Neural crest cell (in vitro differentiated cells): ENCODE measurements at regions not wholly inside any gene's neighbourhood (a gene's known extent, or its start where the extent isn't known, plus 50 kb on each side); places are given as distances from the start of the nearest gene placed in this dataset.

Source experiments
- DNase-seq: peaks from one replicate; pipeline ENCODE4 v3.0.0; 2021; ENCODE audit warnings: low read depth, mixed read lengths, low spot score
- H3K27ac Mint-ChIP-seq: one replicate; pipeline ENCODE4 v1.8.0; 2021; ENCODE audit warnings: mild to moderate bottlenecking, mixed read lengths; ENCODE audit not compliant: unreplicated experiment
- H3K27me3 Mint-ChIP-seq: 2 replicates; pipeline ENCODE4 v1.8.0; 2021; ENCODE audit warnings: low read depth, mild to moderate bottlenecking, mixed read lengths
- H3K36me3 Mint-ChIP-seq: 2 replicates; pipeline ENCODE4 v1.8.0; 2021; ENCODE audit warnings: low read depth, mild to moderate bottlenecking, mixed read lengths
- H3K4me1 Mint-ChIP-seq: 2 replicates; pipeline ENCODE4 v1.8.0; 2021; ENCODE audit warnings: mixed read lengths
- H3K4me3 Mint-ChIP-seq: one replicate; pipeline ENCODE4 v1.8.0; 2021; ENCODE audit warnings: mild to moderate bottlenecking, mixed read lengths
- H3K9me3 Mint-ChIP-seq: 2 replicates; pipeline ENCODE4 v1.8.0; 2021; ENCODE audit warnings: mixed read lengths
- TF ChIP-seq, protein P1 (sequence below): fragments of 200-600 bp; sonication (generic); conservative IDR thresholded peaks from 2 replicates; pipeline ENCODE4 v1.5.0; 2021; ENCODE audit warnings: antibody characterized with exemption, mild to moderate bottlenecking

DNA sequence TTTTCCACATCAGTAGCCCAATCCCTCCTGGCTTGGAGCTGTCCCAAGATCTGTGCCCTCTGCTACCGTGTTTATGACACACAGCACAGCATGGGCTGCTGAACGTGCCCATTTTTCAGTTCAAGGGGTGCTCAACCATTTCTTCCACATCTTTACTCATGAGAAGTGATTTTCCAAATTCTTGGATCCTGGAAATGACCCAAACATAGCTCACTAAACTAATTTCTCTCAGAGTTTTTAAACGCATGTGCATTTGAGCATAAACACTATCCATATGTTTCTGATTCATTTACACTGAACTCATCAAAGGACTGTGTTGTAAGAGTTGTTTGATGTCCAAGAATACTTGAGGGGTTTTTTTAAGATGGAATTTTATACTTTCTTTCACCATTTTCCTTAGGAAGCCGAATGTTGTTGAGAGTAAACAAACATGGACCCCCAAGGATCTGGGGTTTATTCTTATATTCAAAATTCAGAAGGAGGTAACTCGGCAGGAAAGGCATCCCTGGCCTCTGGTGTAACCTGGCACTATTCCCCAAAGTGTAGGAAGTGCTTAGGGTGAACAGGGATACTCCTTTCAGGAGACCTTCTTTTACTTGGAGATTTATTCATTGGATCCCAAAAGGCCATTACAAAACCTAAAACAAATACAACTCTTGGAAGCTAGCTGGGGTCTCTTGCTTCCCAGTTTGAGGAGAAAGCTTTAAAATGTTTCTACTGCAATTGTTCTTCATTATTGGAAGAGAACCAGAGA is 215.0 kb downstream of the BMP4 start:
- no peak overlapping the region for H3K27ac Mint-ChIP-seq
- TF ChIP-seq, protein P1, sequence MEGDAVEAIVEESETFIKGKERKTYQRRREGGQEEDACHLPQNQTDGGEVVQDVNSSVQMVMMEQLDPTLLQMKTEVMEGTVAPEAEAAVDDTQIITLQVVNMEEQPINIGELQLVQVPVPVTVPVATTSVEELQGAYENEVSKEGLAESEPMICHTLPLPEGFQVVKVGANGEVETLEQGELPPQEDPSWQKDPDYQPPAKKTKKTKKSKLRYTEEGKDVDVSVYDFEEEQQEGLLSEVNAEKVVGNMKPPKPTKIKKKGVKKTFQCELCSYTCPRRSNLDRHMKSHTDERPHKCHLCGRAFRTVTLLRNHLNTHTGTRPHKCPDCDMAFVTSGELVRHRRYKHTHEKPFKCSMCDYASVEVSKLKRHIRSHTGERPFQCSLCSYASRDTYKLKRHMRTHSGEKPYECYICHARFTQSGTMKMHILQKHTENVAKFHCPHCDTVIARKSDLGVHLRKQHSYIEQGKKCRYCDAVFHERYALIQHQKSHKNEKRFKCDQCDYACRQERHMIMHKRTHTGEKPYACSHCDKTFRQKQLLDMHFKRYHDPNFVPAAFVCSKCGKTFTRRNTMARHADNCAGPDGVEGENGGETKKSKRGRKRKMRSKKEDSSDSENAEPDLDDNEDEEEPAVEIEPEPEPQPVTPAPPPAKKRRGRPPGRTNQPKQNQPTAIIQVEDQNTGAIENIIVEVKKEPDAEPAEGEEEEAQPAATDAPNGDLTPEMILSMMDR = no peak
- H3K4me3 Mint-ChIP-seq = no peak overlapping the region
- H3K9me3 Mint-ChIP-seq = no peaks in the 10 kb centered on the region
- H3K36me3 Mint-ChIP-seq = no peaks in the 10 kb centered on the region
- no peak for DNase-seq
- no peaks in the 10 kb centered on the region for H3K27me3 Mint-ChIP-seq
- H3K4me1 Mint-ChIP-seq = peaks cover 5% of the 10 kb centered on the region

DNA sequence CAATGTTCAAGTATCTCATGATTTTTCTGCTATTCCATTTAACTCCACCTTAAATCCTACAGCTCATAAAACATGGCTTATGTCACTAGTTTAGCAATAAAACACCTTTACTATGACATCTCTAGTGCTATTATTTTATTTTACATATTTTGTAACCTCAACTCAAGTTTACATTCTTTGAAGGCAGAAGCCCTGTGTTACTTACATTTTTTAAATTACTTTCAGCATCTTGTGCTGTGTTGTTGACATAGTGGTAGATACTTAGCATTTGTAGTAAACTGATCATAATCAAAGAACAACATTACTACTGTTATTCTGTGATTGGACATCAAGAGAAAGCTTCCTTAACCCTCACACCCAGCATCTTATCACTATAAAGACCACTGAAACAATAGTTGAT is 216.1 kb downstream of the BMP4 start:
- Mint-ChIP-seq H3K4me3 (no peak overlapping the region), H3K36me3 (no peaks in the 10 kb centered on the region), H3K27me3 (no peaks in the 10 kb centered on the region), H3K27ac (no peak overlapping the region), H3K4me1 (peaks cover 5% of the 10 kb centered on the region), H3K9me3 (no peaks in the 10 kb centered on the region)
- DNase-seq = no peak
- TF ChIP-seq, protein P1 = no peak

DNA sequence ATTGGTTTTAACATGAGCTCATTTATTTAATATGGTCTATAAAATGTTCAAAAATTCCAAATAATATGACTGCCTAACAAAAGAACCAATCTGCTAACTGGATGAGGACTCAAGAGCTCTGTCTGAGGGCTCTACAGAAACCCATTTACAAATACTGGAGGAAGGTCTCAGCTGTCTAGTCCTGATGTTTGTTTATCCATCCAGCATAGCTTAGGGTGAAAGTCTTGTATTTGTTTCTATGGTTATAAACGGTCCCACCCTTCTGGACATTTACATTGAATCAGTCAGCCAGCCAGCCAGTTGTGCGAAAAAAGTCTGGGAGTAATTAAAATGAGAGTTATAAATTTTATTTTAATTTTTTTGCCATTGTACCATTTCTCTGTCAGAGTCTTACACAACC is 220.7 kb downstream of the BMP4 start:
- Mint-ChIP-seq H3K27ac (no peak overlapping the region), H3K9me3 (peaks cover 3% of the 10 kb centered on the region), H3K27me3 (no peaks in the 10 kb centered on the region), H3K36me3 (no peaks in the 10 kb centered on the region), H3K4me1 (no peaks in the 10 kb centered on the region), H3K4me3 (no peak overlapping the region)
- no peak for DNase-seq
- TF ChIP-seq, protein P1 = no peak

DNA sequence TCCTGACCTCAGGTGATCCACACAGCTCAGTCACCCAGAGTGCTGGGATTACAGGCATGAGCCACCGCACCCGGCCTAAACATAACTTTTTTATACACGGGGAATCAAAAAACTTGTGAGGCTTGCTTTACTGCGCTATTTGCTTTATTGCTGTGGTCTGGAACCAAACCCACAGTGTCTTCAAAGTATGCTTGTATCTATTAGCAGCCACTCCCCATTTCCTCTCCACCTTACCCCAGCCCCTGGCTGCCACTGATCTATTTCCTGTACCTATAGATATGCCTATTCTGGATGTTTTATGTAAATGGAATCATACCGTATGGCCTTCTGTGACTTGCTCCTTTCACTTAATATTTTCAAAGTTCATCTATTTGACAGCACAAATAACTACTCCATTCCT is 233.4 kb downstream of the BMP4 start:
- Mint-ChIP-seq H3K27ac (no peak overlapping the region), H3K4me3 (no peak overlapping the region), H3K36me3 (peaks cover 9% of the 10 kb centered on the region), H3K4me1 (no peaks in the 10 kb centered on the region), H3K27me3 (peaks cover 4% of the 10 kb centered on the region), H3K9me3 (peaks cover 15% of the 10 kb centered on the region)
- DNase-seq = no peak
- TF ChIP-seq, protein P1 = no peak

- Mint-ChIP-seq H3K27me3 (peaks cover 4% of the 10 kb centered on the region), H3K9me3 (peaks cover 15% of the 10 kb centered on the region), H3K4me1 (no peaks in the 10 kb centered on the region), H3K4me3 (no peak overlapping the region), H3K27ac (no peak overlapping the region), H3K36me3 (peaks cover 9% of the 10 kb centered on the region)
- DNase-seq = no peak
- TF ChIP-seq, protein P1 = no peak
These were observed 237.1 kb downstream of the BMP4 start for GRCh38 chr14:53719536-53719935.
